ENCODE measurements at regions not wholly inside any gene's neighbourhood (a gene's known extent, or its start where the extent isn't known, plus 50 kb on each side); places are given as distances from the start of the nearest gene placed in this dataset.

- TF ChIP-seq, protein P1, sequence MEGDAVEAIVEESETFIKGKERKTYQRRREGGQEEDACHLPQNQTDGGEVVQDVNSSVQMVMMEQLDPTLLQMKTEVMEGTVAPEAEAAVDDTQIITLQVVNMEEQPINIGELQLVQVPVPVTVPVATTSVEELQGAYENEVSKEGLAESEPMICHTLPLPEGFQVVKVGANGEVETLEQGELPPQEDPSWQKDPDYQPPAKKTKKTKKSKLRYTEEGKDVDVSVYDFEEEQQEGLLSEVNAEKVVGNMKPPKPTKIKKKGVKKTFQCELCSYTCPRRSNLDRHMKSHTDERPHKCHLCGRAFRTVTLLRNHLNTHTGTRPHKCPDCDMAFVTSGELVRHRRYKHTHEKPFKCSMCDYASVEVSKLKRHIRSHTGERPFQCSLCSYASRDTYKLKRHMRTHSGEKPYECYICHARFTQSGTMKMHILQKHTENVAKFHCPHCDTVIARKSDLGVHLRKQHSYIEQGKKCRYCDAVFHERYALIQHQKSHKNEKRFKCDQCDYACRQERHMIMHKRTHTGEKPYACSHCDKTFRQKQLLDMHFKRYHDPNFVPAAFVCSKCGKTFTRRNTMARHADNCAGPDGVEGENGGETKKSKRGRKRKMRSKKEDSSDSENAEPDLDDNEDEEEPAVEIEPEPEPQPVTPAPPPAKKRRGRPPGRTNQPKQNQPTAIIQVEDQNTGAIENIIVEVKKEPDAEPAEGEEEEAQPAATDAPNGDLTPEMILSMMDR (IDR thresholded peaks at IDR 0.05 in 2 of 3, conservative IDR thresholded peaks at IDR 0.05 in 1 of 3; ENCODE audit: control insufficient read depth in 2 of 3, extremely low read depth in 1 of 3, insufficient read depth in 1 of 3, low read depth in 3 of 3, low read length in 3 of 3): no peak
- TF ChIP-seq SP1 (IDR thresholded peaks at IDR 0.05; ENCODE audit: low read depth, low read length) (no peak), HCFC1 (IDR thresholded peaks at IDR 0.05; ENCODE audit: low read length) (no peak), ZBTB33 (IDR thresholded peaks at IDR 0.05) (no peak), DPF2 (IDR thresholded peaks at IDR 0.05) (no peak)
These were observed 131.8 kb upstream of the JARID2 start for GRCh38 chr6:15114061-15114460.

Measured in GM12878 (cell line).